ENCODE measurements at regions not wholly inside any gene's neighbourhood (a gene's known extent, or its start where the extent isn't known, plus 50 kb on each side); places are given as distances from the start of the nearest gene placed in this dataset.
"Not testable (repeated sequence)": the region's sequence is repeated elsewhere in the genome, so short reads cannot be mapped to it uniquely, and the experiment has no call there.

DNA sequence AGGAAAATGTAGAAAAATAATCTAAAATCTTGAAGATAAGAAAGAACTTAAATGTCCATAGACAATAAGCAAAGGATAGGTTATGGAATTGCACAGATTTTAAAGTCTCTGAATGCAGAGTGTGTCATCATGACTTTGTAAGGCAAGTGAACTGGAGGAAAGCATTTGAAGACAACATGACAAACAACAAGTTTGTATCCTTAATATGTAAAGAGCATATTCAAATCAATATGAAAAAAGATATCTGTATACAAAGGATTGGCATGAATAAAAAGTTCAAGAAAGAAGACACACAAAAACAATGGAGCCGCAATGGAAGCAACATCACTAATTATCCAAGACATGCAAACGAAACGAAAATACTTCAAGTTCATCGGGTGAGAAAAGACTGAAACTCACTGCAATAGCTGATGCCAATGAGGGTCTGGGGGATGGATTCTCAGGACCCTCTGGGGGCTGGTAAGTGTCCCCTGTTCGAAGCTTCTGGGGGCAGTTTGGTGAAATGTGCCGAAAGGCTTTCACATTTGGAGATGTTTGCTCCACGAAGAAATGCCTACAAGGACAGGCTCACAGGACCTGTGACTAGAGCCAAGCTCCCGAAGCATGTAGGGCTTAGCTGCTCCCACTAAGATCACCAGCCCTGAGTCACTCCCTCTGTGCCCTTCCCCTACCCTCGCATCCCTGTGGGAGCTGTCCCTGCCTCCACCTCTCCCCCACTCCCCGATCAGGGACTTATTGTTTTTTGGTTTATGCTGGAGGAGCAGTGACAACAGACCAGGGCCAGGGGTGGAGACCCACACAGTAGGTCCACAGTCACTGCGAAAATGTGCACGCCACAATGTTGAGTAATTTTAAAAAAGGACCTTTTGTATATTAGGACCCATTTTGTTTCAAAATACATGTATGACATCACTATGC is 345.7 kb upstream of the SFSWAP start:
- DNase-seq = no peak

DNA sequence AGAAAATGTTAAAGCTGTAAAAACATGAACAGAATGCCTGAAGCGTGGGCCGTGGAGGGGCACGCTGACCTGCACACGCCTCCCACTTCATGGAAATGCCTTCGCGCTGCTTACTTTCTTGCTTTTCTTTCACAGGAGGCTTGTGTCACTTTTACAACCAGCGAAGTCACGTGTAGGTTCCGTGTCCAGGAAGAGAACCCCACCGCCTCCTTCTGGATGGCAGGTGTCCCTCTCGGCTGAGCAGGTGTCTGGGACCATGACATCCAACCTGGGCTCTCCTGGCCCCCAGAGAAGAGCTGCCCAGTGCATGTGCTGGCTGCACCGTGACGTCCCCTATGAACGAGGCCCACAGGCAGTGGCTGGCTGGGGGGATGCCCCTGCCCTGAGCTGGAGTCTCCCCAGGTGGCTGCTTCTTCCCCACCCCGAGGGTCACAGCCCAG is 345.0 kb upstream of the SFSWAP start:
- DNase-seq = no peak

DNA sequence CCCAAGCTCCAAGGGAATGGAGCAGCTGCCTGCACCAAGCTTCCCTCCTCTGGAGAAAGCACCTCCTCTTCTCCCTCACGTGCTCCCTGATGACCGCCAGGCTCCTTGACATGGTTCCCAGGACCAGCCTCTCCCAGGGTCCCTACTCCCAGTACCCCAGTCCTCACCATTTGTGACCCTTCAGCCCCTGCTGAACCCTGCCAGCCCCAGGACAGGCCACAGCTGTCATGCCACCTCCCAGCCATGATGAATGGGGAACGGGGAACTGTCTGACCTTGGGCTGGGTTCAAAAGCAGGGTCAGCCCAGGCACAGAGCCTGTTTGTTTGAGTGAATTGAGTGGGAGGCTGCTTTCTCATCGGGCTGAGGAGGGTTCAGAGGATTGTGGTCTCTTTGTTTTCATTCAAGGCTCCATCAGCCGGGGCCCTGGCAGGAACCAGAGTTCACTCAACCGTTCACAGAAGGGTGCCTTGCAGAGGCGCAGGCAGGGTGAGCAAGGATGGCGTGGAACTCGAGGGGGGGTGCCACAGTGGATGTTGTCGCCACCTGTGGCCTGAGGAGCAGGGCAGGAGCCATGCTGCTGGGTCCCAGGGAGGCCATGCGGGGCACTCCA is 344.5 kb upstream of the SFSWAP start:
- no peak for DNase-seq

DNA sequence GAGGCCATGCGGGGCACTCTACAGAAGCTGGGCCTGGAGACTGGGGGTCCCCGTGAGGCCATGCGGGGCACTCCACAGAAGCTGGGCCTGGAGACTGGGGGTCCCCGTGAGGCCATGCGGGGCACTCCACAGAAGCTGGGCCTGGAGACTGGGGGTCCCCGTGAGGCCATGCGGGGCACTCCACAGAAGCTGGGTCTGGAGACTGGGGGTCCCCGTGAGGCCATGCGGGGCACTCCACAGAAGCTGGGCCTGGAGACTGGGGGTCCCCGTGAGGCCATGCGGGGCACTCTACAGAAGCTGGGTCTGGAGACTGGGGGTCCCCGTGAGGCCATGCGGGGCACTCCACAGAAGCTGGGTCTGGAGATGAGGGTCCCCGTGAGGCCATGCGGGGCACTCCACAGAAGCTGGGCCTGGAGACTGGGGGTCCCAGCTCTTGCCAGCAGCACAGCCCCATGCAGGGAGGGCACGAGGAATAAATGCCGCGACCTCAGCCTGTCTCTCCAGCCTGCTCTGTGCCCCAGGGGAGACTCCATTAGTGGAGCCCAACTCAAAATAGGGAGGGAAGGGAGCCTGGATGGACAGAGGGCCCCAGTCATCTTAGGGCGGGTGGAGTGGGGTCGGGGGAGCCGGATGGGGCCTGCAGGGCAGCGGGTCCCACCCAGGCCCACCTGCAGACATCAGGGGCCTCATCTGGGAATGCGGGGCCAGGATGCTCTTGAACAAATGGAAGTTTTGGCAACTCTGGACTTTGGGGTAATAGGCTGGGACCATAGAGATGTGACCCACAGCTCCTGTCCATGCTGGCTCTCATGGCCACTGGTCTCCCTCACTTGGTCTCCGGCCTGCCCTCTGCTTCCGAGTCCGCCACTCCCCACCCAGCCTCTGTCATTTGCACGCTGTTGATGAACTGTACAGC is 343.6 kb upstream of the SFSWAP start:
- not testable (repeated sequence) for DNase-seq

DNA sequence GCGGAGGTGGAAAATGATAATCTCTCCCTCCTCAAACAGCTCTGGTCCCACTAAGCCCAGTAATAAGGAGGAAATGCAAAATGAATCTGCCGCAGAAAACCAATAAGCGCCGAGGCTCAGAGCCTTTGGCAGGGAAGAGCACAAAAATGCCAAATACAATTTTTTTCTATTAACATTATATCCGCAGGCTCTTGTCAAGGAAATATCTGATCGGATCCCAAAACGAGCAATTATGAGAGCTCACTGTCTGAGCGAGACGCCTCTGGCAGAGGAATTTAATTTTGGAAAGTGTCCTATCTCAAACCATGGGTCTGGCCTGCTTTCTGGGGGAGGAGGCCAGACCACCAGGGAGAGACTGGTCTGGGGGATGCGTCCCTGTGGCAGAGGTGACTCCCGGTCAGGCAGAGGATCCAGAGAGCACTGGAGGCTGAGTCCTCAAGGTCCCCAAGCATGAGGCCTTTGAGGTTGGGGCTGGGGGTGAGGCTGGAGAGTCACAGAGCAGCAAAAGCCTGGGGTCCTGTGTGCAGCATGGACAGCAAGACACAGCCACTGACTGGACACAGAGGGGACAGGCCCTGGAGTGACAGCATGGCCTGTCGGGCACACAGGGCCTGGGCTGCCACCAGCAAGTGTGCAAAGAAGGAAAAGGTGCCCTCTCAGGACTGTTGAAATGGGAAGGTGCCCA is 342.8 kb upstream of the SFSWAP start:
- no peak for DNase-seq

DNA sequence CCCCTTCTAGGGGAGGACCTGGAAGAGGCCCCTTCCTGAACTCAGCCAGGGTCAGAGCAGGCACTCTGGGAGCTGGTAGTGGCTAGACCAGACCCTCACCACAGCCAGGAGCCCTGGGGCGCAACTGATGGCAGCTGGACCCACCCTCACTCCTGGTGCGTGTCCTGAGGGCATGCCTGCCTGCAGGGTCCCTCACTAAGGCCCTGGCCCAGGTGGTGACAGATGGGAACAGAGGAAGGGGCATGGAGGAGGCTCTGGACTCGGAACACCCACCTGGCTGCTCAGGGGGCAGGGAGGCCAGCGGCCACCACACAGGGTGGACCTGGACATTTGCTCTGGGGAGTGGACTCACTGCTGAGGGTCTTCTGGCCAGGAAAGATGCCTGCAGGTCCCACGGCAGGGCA is 342.2 kb upstream of the SFSWAP start:
- DNase-seq = no peak

DNA sequence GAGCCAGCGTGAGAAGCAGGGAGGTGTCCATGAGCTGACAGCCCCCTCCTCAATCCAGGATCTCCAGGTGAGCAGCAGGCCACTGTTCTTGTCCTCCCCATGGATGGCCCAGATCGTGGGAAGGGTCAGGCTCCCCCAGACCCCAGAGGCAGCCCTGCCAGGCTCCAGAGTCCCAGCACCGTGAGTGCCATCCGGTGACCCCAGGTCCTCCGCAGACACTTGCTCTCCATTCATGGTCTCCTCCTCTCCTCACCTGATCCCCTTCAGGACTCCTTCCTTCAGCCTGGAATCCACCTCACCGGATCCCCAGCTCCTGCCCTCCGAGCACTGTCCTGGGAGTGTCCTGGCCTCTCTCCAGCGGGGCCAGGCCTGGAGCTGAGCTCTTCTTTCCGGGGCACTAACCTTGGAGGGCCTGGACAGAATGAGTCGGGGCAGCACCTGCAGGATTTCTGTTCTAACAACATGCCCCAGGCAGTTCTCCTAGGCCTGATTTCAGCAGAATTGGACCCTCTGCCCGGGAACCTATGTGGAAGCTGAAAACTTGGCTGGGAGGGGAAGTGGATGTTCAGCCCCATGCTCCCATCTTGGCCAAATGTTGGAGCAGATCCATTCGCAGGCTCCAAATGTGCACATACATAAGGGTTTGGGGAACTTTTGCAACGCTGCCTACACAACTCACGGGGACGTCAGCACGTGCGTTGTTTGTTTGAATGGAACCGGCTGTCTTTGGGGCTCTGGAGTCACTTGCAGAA is 341.6 kb upstream of the SFSWAP start:
- DNase-seq = no peak

DNA sequence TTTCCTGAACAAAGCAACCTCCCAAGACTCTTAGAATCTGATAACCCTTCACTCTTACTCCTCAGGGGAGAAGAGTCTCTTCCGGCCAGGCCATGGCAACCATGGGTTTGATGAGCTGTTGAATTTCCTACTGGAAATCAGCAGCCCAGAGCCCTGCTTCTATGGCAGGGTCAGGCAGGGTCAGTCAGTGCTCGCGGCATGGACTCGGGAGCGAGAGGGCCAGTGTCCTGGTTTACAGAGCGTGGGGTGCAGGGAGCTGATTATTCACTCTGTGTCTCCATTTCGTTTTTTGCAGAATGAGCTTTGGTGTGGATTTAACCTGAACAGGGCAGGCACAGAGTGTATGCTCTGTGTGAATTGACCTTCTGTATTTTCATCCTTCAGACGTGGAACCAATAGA is 340.6 kb upstream of the SFSWAP start:
- DNase-seq = no peak

DNA sequence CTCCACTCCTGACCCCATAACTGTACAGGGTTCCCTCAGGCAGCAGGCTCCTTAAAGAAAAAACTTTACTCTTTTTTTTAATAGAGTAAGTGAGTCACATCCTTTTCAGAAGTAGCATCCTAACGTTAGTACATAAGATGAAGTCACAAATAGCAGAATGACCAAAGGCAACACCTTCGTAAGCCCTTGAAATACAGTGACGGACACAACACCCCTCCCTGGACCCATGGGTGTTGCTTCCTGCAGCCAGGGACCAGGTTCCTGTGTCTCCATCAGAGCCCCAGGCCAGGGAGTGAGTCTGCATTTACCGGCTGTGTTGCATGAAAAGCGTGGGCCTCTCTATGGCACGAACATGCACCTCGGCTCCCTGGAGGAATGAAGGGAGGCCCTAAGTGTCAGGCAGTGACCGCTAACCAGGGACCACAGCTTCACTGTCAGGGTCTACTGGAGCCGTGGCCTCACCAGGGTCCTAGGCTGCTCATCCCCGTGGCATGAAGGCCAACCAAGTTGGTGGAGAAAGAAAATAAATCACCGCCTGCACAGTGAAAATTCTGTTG is 340.0 kb upstream of the SFSWAP start:
- no peak for DNase-seq

DNA sequence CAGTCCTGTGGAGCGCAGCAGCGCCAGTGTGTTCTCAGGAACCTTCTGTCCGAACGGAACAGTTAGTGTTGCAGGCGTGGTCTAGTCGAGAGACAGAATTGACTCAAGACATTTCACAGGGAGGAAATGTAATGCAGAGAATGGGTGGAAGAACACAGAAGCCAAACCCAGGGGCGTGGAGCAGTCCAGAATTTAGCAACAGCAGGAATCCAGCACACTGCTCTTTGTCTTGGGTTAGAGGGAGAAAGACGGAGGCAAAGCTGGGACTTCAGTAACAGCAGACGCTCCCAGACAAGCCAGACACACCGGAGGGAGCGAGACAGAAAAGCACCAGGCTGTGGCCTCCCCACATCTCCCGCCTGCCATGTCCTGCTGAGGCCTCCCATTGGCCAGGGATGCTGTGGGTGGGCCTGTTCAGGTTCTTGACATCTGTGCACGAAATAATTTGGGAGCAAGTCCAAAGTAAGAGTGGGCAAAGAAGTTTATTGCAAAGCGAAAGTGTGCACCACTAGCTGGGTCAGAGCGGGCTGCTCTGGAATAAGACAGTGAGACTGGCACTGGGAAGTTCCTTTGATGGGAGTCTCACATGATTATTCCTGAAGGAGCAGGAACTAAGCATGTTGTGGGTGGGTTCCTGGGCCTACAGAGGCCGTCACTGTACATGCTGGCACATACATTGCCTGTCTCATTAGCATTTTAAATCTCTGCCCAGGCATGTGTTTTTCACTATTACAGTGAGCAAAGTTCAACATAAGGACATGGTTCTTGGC is 339.3 kb upstream of the SFSWAP start:
- no peak for DNase-seq

DNA sequence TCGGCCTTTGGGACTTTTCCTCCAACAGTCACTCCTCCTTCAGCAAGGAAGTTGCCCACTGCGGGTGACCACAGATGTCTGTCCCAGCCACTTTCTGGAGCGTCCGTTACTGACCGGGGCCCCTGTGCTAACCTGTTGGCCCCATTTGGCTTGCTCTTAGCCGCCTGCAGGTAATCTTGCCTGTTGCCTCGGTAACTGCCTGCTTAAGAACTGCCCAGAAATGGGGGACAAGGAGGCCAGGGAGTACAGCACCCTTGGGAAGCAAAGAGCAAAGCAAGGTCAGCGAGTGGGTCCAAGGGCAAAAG is 338.8 kb upstream of the SFSWAP start:
- no peak for DNase-seq

DNA sequence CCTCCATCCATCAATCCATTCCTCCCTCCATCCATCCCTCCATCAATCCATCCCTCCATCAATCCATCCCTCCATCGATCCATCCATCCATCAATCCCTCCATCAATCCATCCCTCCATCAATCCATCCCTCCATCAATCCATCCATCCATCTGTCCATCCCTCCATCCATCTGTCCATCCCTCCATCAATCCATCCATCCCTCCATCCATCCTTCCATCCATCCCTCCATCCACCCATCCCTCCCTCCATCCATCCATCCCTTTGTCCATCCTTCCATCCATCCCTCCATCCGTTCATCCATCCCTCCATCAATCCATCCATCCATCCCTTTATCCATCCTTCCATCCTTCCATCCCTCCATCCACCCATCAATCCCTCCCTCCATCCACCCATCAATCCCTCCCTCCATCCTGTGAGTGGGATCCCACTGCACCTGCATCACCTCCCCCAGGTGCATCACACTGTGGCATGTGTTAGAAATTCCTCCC is 338.1 kb upstream of the SFSWAP start:
- no peak for DNase-seq

DNA sequence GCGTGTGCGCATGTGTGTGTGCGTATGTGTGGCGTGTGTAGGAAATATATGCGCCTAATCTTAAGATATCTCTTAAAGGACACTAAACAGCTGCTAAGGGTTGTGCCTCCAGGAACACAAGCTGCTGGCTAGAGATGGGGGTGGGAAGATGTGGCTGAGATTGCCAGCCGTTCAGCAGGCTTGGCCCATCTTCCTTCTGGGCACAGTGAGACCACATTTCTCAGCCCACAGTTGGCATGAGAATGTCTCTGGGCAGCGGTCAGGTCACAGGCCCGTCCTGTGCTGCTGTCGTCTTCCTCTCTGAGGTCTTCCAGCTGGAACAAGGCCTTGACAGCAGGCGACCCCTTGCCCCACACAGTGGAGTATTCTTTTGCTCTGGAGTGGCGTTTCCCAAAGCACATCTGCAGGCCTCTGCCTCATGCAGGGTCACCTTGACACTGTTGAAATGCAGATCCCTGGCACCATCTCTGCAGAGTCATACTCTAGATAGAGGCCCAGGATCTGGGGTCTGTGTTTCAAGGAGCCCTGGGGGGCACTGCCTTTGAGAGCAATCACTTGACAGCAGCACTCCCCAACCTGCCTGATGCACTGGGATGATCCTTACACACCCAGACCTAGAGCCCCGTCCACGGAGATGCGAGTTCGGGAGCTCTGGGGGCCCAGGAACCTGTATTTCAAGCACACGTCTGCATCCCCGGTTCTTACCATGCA is 335.5 kb upstream of the SFSWAP start:
- no peak for DNase-seq

DNA sequence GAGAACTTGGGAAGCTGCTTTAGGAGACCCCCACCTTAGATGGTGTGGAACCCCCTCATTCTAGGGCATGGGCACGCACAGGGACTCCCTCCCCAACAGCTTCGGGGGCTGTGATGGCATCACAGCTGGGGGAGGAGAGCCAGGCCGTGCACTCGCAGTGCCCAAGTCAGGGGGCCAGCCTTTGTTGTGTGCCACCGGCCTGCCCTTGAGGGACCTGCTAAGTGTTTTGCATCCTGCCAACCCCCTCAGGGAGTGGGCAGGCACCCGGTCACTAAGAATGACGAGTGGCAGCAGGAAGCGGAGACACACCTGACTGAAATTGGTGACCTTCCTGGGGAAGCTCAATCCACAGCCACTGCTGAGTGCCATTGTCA is 334.9 kb upstream of the SFSWAP start:
- no peak for DNase-seq

DNA sequence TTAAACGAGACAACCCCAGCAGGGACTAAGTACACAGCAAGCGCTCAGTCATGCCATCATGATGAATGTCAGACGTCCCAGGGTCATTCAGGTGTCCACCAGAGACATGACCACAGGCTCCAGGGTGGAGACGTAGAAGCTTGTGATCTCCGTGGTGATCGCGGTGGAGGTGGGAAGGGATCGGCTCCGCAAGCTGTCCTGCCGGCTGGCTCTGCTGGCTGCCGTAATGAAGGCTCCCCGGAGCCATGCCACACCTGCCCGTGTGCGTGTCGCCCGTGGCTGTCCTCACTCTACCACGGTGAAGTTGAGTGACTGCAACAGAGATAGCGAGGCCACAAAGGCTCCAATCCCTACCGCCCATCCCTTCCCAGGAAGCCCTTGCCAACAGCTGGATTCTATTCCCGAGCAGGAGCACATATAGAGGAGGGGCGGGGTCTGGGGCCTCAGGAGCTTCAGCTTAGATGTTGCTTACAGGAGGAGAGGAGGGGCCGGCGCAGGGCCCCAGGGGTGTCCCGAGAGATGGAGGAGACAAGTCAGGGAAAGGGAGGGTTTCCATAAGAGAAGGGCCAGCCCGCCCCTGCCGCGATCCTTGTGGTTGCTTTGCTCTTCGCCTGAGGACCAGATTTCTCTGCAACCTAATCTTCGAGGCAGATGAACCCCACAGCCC is 332.6 kb upstream of the SFSWAP start:
- DNase-seq = no peak

DNA sequence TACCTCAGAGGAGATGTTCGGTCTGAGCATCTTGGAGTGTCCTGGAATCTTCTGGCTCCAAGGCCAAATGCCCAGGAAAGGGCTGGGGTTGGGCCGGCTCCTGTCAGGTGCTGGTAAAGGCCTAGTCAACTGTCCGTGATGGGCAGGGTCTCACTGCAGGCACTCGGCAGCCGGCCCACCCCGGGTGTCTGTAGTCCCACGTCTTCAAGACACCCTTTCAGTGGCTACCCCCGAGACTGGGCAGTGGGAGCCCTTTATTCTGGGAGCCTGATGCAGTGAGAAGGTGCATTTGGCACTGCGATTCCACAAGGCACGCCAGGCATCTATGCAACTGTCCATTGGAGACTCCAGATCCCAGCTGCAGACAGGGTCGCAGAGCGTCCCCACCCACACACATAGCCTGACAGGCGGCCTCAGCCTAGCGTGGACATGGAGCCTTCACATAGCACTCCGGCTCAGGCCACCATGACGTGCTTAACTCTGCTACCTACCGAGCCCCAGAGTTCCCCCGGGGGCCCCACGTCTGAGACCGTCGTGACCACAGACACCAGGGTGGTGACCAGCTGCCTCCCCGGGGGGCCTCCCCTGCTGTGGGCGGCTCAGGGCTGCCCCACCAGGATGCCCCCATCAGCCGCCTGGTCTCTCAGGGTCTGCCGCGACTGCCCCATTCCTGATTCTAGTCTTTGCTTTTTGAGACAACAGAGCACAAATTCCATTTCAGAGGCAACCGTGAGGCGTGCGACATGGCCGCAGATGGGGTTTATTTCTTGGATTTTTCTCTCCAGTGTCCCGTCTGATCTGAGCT is 331.8 kb upstream of the SFSWAP start:
- DNase-seq = no peak

DNA sequence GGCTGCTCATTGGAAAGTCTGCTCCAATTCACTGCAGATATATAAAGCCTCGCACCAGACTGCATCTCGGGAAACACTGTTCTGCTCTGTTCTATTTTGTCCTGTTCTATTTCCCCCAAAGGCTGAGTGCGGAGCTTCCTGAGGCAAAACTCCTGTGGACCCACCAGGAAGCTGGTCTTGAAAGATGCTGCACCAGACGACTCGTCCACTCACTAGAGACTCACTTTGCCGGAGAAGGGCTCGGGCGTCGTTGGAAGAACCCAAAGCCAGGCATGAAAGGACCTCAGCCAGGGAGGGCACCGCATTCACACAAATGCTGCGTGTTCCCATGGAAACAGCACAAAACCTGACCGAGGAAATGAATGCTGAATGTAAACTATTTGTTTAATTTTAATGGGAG is 331.2 kb upstream of the SFSWAP start:
- DNase-seq = no peak

DNA sequence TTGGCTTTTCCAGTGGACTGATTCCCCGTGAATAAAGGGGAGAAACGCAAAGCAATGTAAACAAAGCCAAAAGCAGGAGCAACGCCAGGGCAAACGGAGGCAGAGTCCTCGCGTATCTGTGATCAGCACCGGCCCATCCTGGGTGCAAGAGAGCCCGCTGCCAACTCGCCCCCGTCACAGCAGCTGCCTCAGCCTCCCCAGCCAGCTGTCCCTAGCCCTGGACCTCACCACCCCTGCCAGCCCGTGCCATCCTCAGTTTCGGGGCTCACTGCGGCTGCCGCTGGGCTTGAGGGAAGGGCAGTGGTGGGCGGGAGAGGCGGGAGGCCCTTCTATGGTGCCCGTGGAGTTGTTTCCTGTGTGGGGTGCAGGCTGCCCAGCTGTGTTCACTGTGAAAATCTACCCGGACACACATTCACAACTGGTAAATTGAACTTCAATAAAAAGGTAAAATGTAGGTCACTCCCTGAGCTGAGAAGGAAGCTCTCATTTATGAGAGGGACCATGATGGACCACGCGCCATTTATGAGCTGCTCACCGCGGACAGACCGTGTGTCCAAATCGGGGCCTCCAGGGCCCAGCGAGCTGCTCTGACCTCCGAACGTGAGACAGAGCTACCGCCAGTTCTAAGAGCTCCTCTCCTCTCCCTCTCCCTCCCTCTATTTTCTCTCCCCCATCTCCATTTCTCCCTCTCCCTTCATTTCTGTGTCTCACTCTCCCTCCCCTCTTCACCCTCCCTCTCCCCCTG is 330.5 kb upstream of the SFSWAP start:
- no peak for DNase-seq

All from activated CD4-positive, alpha-beta T cell treated with anti-CD3 and anti-CD28 coated beads, Interleukin-2, amount 50 U/mL, for 4 hours (primary cell).